ENCODE measurements at regions not wholly inside any gene's neighbourhood (a gene's known extent, or its start where the extent isn't known, plus 50 kb on each side); places are given as distances from the start of the nearest gene placed in this dataset.

GRCh38 chr9:107100591-107100990 is 182.5 kb upstream of the RAD23B start:
- no peak for TF ChIP-seq GATA2 (IDR thresholded peaks at IDR 0.05; ENCODE audit: low read depth, low read length)
- TF ChIP-seq GATA3 (IDR thresholded peaks at IDR 0.05; ENCODE audit: low read depth, low read length), result no peak
